ENCODE measurements at regions not wholly inside any gene's neighbourhood (a gene's known extent, or its start where the extent isn't known, plus 50 kb on each side); places are given as distances from the start of the nearest gene placed in this dataset.

DNA sequence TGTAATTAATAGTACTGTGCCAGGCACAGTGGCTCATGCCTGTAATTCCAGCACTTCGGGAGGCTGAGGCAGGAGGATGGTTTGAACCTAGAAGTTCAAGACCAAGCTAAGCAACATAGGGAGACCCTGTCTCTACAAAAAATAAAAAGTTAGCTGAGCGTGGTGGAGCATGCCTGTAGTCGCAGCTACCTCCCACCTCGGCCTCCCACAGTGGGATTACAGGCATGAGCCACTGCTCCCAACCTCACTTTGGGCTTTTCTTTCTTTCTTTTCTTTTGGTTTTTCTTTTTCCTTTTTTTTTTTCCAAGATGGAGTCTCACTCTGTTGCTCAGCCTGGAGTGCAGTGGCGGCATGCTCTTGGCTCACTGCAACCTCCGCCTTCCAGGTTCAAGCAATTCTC is 137.8 kb downstream of the MRM1 start:
- Histone ChIP-seq H3K36me3 (ENCODE audit: control insufficient read depth, insufficient read depth, low read length) (no peaks in the 10 kb centered on the region), H3K27me3 (ENCODE audit: control insufficient read depth, insufficient read depth, low read length, poor library complexity, severe bottlenecking) (no peaks in the 10 kb centered on the region), H3K27ac (ENCODE audit: insufficient read depth, low read depth, low read length, poor library complexity, severe bottlenecking) (no peak overlapping the region), H3K4me3 (ENCODE audit: insufficient read depth, low read depth, low read length) (no peak overlapping the region), H3K4me1 (ENCODE audit: control insufficient read depth, insufficient read depth, low read length) (peaks cover 12% of the 10 kb centered on the region), H3K9me3 (ENCODE audit: control insufficient read depth, low read length) (no peaks in the 10 kb centered on the region)
- 89 to 90% methylated on average over 6 of the region's 6 CpGs for WGBS, 2 experiments

- no peaks in the 10 kb centered on the region for H3K36me3 ChIP-seq (ENCODE audit: control insufficient read depth, insufficient read depth, low read length)
- H3K27ac ChIP-seq (ENCODE audit: insufficient read depth, low read depth, low read length, poor library complexity, severe bottlenecking): no peak overlapping the region
- peaks cover 12% of the 10 kb centered on the region for H3K4me1 ChIP-seq (ENCODE audit: control insufficient read depth, insufficient read depth, low read length)
- WGBS, 2 experiments: 89 to 93% methylated on average over 8 of the region's 8 CpGs
- no peak overlapping the region for H3K4me3 ChIP-seq (ENCODE audit: insufficient read depth, low read depth, low read length)
- no peaks in the 10 kb centered on the region for H3K9me3 ChIP-seq (ENCODE audit: control insufficient read depth, low read length)
- no peaks in the 10 kb centered on the region for H3K27me3 ChIP-seq (ENCODE audit: control insufficient read depth, insufficient read depth, low read length, poor library complexity, severe bottlenecking)
These were observed 138.8 kb downstream of the MRM1 start for GRCh38 chr17:36740157-36740556.

GRCh38 chr17:36741019-36741902 is 139.9 kb downstream of the MRM1 start:
- Histone ChIP-seq H3K27ac (ENCODE audit: insufficient read depth, low read depth, low read length, poor library complexity, severe bottlenecking) (no peak overlapping the region), H3K27me3 (ENCODE audit: control insufficient read depth, insufficient read depth, low read length, poor library complexity, severe bottlenecking) (no peaks in the 10 kb centered on the region), H3K36me3 (ENCODE audit: control insufficient read depth, insufficient read depth, low read length) (no peaks in the 10 kb centered on the region), H3K4me1 (ENCODE audit: control insufficient read depth, insufficient read depth, low read length) (peaks cover 12% of the 10 kb centered on the region), H3K9me3 (ENCODE audit: control insufficient read depth, low read length) (no peaks in the 10 kb centered on the region), H3K4me3 (ENCODE audit: insufficient read depth, low read depth, low read length) (no peak overlapping the region)
- 95 to 96% methylated on average over 6 of the region's 6 CpGs for WGBS, 2 experiments

DNA sequence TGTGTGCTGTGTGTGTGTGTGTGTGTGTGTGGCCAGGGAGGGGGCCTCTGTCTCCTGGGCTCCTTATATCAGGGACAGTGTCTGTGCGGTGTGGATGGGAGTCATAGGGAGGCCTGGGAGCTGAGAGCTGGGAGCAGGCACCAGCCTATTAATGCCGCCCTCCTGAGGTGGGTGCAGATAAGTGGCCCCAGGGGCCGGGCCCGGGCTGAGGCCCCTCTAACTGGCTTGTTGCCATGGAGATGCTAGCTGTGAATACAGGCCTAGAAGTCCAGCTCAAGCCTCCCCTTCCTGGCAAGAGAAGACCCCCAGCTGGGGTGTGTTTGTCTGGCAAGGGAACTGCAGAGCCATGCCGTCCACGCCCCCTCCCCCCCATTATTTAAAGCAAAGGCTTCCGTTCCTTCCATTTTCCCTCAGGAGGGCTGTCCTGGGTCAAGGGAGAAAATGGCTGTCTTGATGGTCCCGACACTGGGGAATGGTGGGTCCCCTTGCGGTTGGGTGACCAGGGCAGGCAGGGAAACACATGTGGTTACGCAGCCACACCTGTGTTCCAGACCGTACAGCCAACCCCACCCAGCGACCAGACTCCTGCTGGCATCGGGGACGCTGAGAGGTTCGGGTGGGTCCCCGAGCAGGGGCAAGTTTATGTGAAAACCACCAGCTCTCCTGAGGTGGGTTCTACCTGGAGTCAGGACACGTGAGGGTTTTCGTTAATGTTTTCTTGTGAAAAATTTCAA is 141.1 kb downstream of the MRM1 start:
- Histone ChIP-seq H3K36me3 (ENCODE audit: control insufficient read depth, insufficient read depth, low read length) (no peaks in the 10 kb centered on the region), H3K4me3 (ENCODE audit: insufficient read depth, low read depth, low read length) (no peak overlapping the region), H3K27me3 (ENCODE audit: control insufficient read depth, insufficient read depth, low read length, poor library complexity, severe bottlenecking) (no peaks in the 10 kb centered on the region), H3K27ac (ENCODE audit: insufficient read depth, low read depth, low read length, poor library complexity, severe bottlenecking) (no peak overlapping the region), H3K4me1 (ENCODE audit: control insufficient read depth, insufficient read depth, low read length) (peaks cover 12% of the 10 kb centered on the region), H3K9me3 (ENCODE audit: control insufficient read depth, low read length) (no peaks in the 10 kb centered on the region)
- WGBS, 2 experiments: 68% methylated on average over 18 of the region's 18 CpGs

DNA sequence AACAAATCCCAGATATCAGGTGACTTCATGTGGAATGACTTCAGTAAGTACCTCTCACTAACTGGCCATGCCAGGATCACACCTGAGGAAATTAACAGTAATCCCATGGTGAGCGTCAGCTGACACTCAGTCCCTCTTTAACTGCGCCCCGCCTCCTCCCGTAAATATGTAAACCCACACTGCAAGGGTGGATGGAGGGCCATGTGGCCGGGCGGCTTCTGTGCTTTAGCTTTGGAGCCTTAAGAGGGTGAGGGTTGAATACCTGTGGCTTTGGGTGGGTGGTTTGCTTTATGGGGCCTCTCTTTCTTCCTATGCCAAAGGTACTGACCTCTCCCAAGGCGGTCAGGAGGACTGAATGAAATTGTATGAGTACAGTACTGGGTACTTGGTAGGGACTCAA is 141.7 kb downstream of the MRM1 start:
- Histone ChIP-seq H3K4me3 (ENCODE audit: insufficient read depth, low read depth, low read length) (no peak overlapping the region), H3K27ac (ENCODE audit: insufficient read depth, low read depth, low read length, poor library complexity, severe bottlenecking) (no peak overlapping the region), H3K9me3 (ENCODE audit: control insufficient read depth, low read length) (no peaks in the 10 kb centered on the region), H3K27me3 (ENCODE audit: control insufficient read depth, insufficient read depth, low read length, poor library complexity, severe bottlenecking) (no peaks in the 10 kb centered on the region), H3K36me3 (ENCODE audit: control insufficient read depth, insufficient read depth, low read length) (no peaks in the 10 kb centered on the region), H3K4me1 (ENCODE audit: control insufficient read depth, insufficient read depth, low read length) (peaks cover 12% of the 10 kb centered on the region)
- 86 to 94% methylated on average over 7 of the region's 7 CpGs for WGBS, 2 experiments

DNA sequence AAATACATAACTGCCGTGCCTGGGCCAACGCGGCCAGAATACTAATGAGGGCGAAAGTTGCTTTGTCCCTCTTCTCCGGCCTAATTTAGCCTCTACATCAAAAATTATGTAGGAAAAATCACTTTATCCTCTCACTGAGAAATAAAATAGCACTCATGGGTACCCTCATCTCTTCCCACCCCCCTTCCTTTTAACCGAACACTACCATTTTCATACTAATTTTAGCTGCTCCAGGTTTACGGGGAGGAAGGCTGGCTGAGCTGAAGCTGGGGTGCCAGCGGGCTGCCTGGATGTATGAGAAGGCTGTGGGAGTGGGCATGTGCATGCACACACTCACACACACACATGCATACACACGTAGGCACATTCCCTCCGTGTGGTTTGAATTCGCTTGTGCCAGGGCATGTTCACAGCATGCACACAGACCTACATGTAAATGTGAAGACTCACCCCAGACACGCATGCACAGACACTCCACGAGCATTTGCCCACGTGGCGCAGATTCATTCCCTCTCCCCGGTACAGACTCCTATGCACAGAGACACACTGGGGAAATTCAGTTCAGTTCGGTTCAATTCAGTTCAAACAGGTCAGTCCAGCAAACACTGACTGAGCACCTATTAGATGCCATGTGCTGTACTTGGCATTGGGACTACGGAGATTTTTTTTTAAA is 145.1 kb downstream of the MRM1 start:
- WGBS, 2 experiments: 95 to 96% methylated on average over 17 to 18 of the region's 18 CpGs

DNA sequence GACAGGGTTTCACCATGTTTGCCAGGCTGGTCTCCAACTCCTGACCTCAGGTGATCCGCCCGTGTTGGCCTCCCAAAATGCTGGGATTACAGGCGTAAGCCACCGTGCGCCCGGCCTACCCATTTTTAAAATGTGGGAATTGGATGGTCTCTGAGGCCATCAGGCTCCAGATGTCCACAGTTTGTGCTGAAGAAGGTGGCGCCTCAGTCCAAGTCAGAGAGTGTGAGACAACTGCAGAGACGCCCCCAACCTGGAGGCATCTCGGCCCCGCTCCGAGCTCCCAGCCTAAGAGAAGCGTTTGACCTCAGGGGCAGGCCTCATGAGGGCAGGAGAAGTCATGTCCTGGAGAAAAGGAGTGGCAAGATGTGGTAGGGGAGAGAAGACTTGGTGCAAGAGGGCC is 146.5 kb downstream of the MRM1 start:
- peaks cover 2% of the 10 kb centered on the region for H3K4me1 ChIP-seq (ENCODE audit: control insufficient read depth, insufficient read depth, low read length)
- H3K36me3 ChIP-seq (ENCODE audit: control insufficient read depth, insufficient read depth, low read length): no peaks in the 10 kb centered on the region
- no peak overlapping the region for H3K27ac ChIP-seq (ENCODE audit: insufficient read depth, low read depth, low read length, poor library complexity, severe bottlenecking)
- 94 to 95% methylated on average over 12 of the region's 12 CpGs for WGBS, 2 experiments
- H3K27me3 ChIP-seq (ENCODE audit: control insufficient read depth, insufficient read depth, low read length, poor library complexity, severe bottlenecking): no peaks in the 10 kb centered on the region
- no peak overlapping the region for H3K4me3 ChIP-seq (ENCODE audit: insufficient read depth, low read depth, low read length)
- H3K9me3 ChIP-seq (ENCODE audit: control insufficient read depth, low read length): no peaks in the 10 kb centered on the region

More for the DNA sequence above, 145.1 kb downstream of the MRM1 start:
- Histone ChIP-seq H3K36me3 (ENCODE audit: control insufficient read depth, insufficient read depth, low read length) (no peaks in the 10 kb centered on the region), H3K27me3 (ENCODE audit: control insufficient read depth, insufficient read depth, low read length, poor library complexity, severe bottlenecking) (no peaks in the 10 kb centered on the region), H3K4me1 (ENCODE audit: control insufficient read depth, insufficient read depth, low read length) (peaks cover 12% of the 10 kb centered on the region), H3K4me3 (ENCODE audit: insufficient read depth, low read depth, low read length) (no peak overlapping the region), H3K27ac (ENCODE audit: insufficient read depth, low read depth, low read length, poor library complexity, severe bottlenecking) (no peak overlapping the region), H3K9me3 (ENCODE audit: control insufficient read depth, low read length) (no peaks in the 10 kb centered on the region)

DNA sequence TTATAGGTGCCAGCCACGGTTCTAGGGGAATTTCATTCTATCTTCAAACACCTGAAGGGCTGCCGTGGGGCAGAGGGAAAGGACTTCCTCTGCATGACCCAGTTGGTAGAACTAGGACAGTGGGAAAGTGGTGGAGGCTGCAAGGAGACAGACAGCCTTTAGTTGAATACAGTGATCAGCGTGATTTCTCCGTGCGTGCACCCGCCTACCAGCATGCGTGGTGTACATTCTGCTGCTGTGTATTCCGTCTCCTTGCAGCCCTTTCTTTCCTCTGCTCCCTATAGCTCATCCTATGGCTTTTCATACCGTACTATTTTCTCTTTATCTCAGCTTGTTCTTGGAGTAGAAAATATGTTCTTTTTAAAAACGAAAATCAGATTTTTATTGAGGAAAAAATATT is 146.9 kb downstream of the MRM1 start:
- WGBS, 2 experiments: 92 to 95% methylated on average over 9 of the region's 10 CpGs
- Histone ChIP-seq H3K4me3 (ENCODE audit: insufficient read depth, low read depth, low read length) (no peak overlapping the region), H3K27me3 (ENCODE audit: control insufficient read depth, insufficient read depth, low read length, poor library complexity, severe bottlenecking) (no peaks in the 10 kb centered on the region), H3K4me1 (ENCODE audit: control insufficient read depth, insufficient read depth, low read length) (no peaks in the 10 kb centered on the region), H3K9me3 (ENCODE audit: control insufficient read depth, low read length) (no peaks in the 10 kb centered on the region), H3K27ac (ENCODE audit: insufficient read depth, low read depth, low read length, poor library complexity, severe bottlenecking) (no peak overlapping the region), H3K36me3 (ENCODE audit: control insufficient read depth, insufficient read depth, low read length) (no peaks in the 10 kb centered on the region)

DNA sequence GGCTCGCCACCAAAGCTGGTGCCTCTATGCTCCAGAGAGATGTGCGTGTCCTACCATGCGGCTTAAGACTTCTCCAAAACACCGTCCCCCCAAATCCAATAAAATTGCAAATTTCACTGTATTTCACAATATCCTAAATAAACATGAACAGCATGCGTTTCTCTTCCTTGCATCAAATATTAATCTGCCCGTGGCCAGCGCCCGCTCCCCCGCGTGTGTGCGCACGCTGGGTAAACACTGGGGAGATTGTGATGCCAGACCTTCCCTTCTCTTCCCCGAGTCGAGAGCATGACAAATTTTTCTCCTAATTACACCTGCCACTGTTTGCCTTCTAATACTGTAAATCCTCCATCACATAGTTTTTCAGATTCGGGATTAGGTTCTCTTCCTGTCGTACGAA is 148.1 kb downstream of the MRM1 start:
- Histone ChIP-seq H3K4me3 (ENCODE audit: insufficient read depth, low read depth, low read length) (no peak overlapping the region), H3K27ac (ENCODE audit: insufficient read depth, low read depth, low read length, poor library complexity, severe bottlenecking) (no peak overlapping the region), H3K27me3 (ENCODE audit: control insufficient read depth, insufficient read depth, low read length, poor library complexity, severe bottlenecking) (no peaks in the 10 kb centered on the region), H3K9me3 (ENCODE audit: control insufficient read depth, low read length) (no peaks in the 10 kb centered on the region), H3K4me1 (ENCODE audit: control insufficient read depth, insufficient read depth, low read length) (no peaks in the 10 kb centered on the region), H3K36me3 (ENCODE audit: control insufficient read depth, insufficient read depth, low read length) (no peaks in the 10 kb centered on the region)
- 93 to 97% methylated on average over 17 of the region's 17 CpGs for WGBS, 2 experiments

DNA sequence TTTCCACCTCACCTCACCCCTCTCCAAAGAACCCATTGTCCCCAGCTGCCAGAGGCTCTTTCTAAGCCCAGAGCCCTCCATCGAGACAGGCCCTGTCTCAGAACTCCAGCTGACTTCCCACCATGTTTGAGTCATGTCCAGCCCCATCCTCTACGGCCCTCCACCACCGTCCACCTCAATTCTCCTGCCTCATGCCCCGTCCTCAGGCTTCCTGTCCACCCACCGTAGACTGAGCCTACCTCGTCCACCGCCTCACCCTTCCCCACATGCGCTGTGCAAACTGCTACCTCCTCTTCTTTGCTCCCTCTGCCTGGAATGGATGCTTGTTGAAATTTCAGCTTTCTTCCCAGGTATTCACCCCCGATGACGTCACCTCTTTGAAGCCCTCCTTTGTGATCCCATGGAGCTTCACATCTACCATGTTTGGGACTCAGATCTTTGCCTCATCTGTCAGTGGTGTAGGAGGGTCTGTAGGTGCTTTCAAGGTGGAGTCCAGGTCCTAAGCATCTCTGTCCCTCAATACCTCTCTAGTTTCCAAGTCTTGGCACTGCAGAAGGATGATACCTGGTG is 149.0 kb downstream of the MRM1 start:
- 92 to 97% methylated on average over 10 of the region's 10 CpGs for WGBS, 2 experiments
- H3K27ac ChIP-seq (ENCODE audit: insufficient read depth, low read depth, low read length, poor library complexity, severe bottlenecking): no peak overlapping the region
- H3K9me3 ChIP-seq (ENCODE audit: control insufficient read depth, low read length): no peaks in the 10 kb centered on the region
- H3K4me3 ChIP-seq (ENCODE audit: insufficient read depth, low read depth, low read length): no peak overlapping the region
- H3K27me3 ChIP-seq (ENCODE audit: control insufficient read depth, insufficient read depth, low read length, poor library complexity, severe bottlenecking): no peaks in the 10 kb centered on the region
- H3K4me1 ChIP-seq (ENCODE audit: control insufficient read depth, insufficient read depth, low read length): no peaks in the 10 kb centered on the region
- no peaks in the 10 kb centered on the region for H3K36me3 ChIP-seq (ENCODE audit: control insufficient read depth, insufficient read depth, low read length)

Data from ectodermal cell (in vitro differentiated cells).